Loucy (cell line): ENCODE measurements at regions not wholly inside any gene's neighbourhood (a gene's known extent, or its start where the extent isn't known, plus 50 kb on each side); places are given as distances from the start of the nearest gene placed in this dataset.
"Not testable (repeated sequence)": the region's sequence is repeated elsewhere in the genome, so short reads cannot be mapped to it uniquely, and the experiment has no call there.

ENCODE experiments used
- H2AFZ ChIP-seq: fragments of 200-600 bp; sonication (generic); 2 replicates; pipeline ENCODE4 v1.6.0; 2016; ENCODE audit warnings: antibody characterized with exemption, mild to moderate bottlenecking, low read length, moderate library complexity
- H3F3A ChIP-seq: fragments of 200-600 bp; 2 replicates; pipeline ENCODE4 v1.6.0; 2016; ENCODE audit warnings: antibody characterized with exemption, low read depth, mild to moderate bottlenecking
- H3K27me3 ChIP-seq: fragments of 200-600 bp; sonication (generic); 2 replicates; pipeline ENCODE4 v1.6.1; 2014; ENCODE audit warnings: low read length, mild to moderate bottlenecking; ENCODE audit not compliant: insufficient read depth, poor library complexity, severe bottlenecking
- H3K36me3 ChIP-seq: fragments of 200-600 bp; sonication (generic); 2 replicates; pipeline ENCODE4 v1.6.1; 2016; ENCODE audit warnings: low read length; ENCODE audit not compliant: insufficient read depth
- H3K4me1 ChIP-seq: fragments of 200-600 bp; sonication (generic); 2 replicates; pipeline ENCODE4 v1.5.1; 2014; ENCODE audit warnings: low read length, mild to moderate bottlenecking; ENCODE audit not compliant: insufficient read depth, poor library complexity, severe bottlenecking
- H3K4me2 ChIP-seq: fragments of 200-600 bp; sonication (generic); 2 replicates; pipeline ENCODE4 v1.6.0; 2014; ENCODE audit warnings: antibody characterized with exemption, low read length, low read depth, mild to moderate bottlenecking; ENCODE audit not compliant: poor library complexity, severe bottlenecking
- H3K4me3 ChIP-seq: fragments of 200-600 bp; sonication (generic); 2 replicates; pipeline ENCODE4 v1.5.1; 2014; ENCODE audit warnings: low read length, mild to moderate bottlenecking, mixed read lengths; ENCODE audit not compliant: poor library complexity, severe bottlenecking
- H3K79me2 ChIP-seq: fragments of 200-600 bp; sonication (generic); 2 replicates; pipeline ENCODE4 v1.6.1; 2014; ENCODE audit warnings: low read length; ENCODE audit not compliant: insufficient read depth
- H3K9ac ChIP-seq: fragments of 200-600 bp; sonication (generic); 2 replicates; pipeline ENCODE4 v1.6.0; 2014; ENCODE audit warnings: mild to moderate bottlenecking, low read depth, low read length, moderate library complexity; ENCODE audit not compliant: poor library complexity, severe bottlenecking
- H3K9me2 ChIP-seq: fragments of 200-600 bp; sonication (generic); replicated peaks from 2 replicates; pipeline ENCODE4 v1.6.1; 2016; ENCODE audit warnings: low read depth, low read length, mixed read lengths
- H3K9me3 ChIP-seq: fragments of 200-600 bp; sonication (generic); 2 replicates; pipeline ENCODE4 v1.6.1; 2014; ENCODE audit warnings: mild to moderate bottlenecking, antibody characterized with exemption, low read length, low read depth; ENCODE audit not compliant: insufficient read depth
- H4K20me1 ChIP-seq: fragments of 200-600 bp; sonication (generic); 2 replicates; pipeline ENCODE4 v1.6.0; 2014; ENCODE audit warnings: antibody characterized with exemption, low read length, mild to moderate bottlenecking; ENCODE audit not compliant: insufficient read depth, poor library complexity, severe bottlenecking
- EZH2phosphoT487 ChIP-seq: fragments of 200-600 bp; IDR thresholded peaks from 2 replicates; pipeline ENCODE4 v1.6.1; 2018; ENCODE audit warnings: antibody characterized with exemption, mild to moderate bottlenecking, moderate library complexity, borderline replicate concordance
- TF ChIP-seq, protein P1 (sequence below): fragments of 200-600 bp; sonication (generic); conservative IDR thresholded peaks from 2 replicates; pipeline ENCODE4 v1.5.1; 2014; ENCODE audit warnings: mild to moderate bottlenecking, antibody characterized with exemption, low read length

- Histone ChIP-seq H3K4me1 (no peaks in the 10 kb centered on the region), H3K36me3 (no peaks in the 10 kb centered on the region), H3F3A (no peaks in the 10 kb centered on the region), H3K9me3 (no peaks in the 10 kb centered on the region; the same call in 1 of the 2 replicates), H3K9ac (no peak overlapping the region), H4K20me1 (no peaks in the 10 kb centered on the region), H3K27me3 (no peaks in the 10 kb centered on the region), H3K4me2 (no peak overlapping the region), H2AFZ (no peak overlapping the region), H3K79me2 (no peaks in the 10 kb centered on the region), H3K4me3 (no peak overlapping the region), H3K9me2 (no peaks in the 10 kb centered on the region)
- no peak for TF ChIP-seq EZH2phosphoT487
- TF ChIP-seq, protein P1, sequence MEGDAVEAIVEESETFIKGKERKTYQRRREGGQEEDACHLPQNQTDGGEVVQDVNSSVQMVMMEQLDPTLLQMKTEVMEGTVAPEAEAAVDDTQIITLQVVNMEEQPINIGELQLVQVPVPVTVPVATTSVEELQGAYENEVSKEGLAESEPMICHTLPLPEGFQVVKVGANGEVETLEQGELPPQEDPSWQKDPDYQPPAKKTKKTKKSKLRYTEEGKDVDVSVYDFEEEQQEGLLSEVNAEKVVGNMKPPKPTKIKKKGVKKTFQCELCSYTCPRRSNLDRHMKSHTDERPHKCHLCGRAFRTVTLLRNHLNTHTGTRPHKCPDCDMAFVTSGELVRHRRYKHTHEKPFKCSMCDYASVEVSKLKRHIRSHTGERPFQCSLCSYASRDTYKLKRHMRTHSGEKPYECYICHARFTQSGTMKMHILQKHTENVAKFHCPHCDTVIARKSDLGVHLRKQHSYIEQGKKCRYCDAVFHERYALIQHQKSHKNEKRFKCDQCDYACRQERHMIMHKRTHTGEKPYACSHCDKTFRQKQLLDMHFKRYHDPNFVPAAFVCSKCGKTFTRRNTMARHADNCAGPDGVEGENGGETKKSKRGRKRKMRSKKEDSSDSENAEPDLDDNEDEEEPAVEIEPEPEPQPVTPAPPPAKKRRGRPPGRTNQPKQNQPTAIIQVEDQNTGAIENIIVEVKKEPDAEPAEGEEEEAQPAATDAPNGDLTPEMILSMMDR: no peak
Measured at GRCh38 chr2:237209885-237210284, 124.2 kb downstream of the COPS8 start.

GRCh38 chr2:237210297-237210696 is 124.6 kb downstream of the COPS8 start:
- H4K20me1 ChIP-seq: no peaks in the 10 kb centered on the region
- H3K9me2 ChIP-seq: no peaks in the 10 kb centered on the region
- H3K4me3 ChIP-seq: no peak overlapping the region
- no peak overlapping the region for H3K4me2 ChIP-seq
- H3K9me3 ChIP-seq: no peaks in the 10 kb centered on the region; the same call in 1 of the 2 replicates
- no peaks in the 10 kb centered on the region for H3K4me1 ChIP-seq
- no peaks in the 10 kb centered on the region for H3K79me2 ChIP-seq
- H3K9ac ChIP-seq: no peak overlapping the region
- H2AFZ ChIP-seq: no peak overlapping the region
- H3K27me3 ChIP-seq: no peaks in the 10 kb centered on the region
- no peaks in the 10 kb centered on the region for H3K36me3 ChIP-seq
- TF ChIP-seq, protein P1: no peak
- TF ChIP-seq EZH2phosphoT487: no peak
- no peaks in the 10 kb centered on the region for H3F3A ChIP-seq

DNA sequence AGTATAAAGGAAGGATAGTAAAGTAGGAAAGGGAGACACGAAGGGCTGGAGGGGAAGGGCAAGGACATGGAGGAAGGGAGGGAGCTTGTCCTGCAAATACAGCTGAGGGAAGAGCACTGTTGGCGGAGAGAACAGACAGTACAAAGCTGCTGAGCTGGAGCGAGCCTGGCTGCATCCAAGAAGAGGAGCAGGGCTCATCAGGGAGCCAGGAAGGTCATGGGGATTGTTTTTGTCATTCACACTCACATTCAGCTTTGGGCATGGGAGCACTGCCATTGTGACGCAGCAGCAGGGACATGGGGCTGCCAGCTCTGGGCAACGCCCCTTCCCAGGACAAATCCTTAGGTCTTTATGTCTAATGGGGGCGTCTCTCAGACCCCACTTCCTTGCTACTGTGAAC is 125.1 kb downstream of the COPS8 start:
- Histone ChIP-seq H2AFZ (no peak overlapping the region), H3K4me3 (no peak overlapping the region), H3K9me2 (no peaks in the 10 kb centered on the region), H4K20me1 (no peaks in the 10 kb centered on the region), H3K79me2 (no peaks in the 10 kb centered on the region), H3K4me2 (no peak overlapping the region), H3K36me3 (no peaks in the 10 kb centered on the region), H3F3A (no peaks in the 10 kb centered on the region), H3K9me3 (no peaks in the 10 kb centered on the region; the same call in 1 of the 2 replicates), H3K9ac (no peak overlapping the region), H3K27me3 (no peaks in the 10 kb centered on the region), H3K4me1 (no peaks in the 10 kb centered on the region)
- TF ChIP-seq EZH2phosphoT487: no peak
- TF ChIP-seq, protein P1: no peak

DNA sequence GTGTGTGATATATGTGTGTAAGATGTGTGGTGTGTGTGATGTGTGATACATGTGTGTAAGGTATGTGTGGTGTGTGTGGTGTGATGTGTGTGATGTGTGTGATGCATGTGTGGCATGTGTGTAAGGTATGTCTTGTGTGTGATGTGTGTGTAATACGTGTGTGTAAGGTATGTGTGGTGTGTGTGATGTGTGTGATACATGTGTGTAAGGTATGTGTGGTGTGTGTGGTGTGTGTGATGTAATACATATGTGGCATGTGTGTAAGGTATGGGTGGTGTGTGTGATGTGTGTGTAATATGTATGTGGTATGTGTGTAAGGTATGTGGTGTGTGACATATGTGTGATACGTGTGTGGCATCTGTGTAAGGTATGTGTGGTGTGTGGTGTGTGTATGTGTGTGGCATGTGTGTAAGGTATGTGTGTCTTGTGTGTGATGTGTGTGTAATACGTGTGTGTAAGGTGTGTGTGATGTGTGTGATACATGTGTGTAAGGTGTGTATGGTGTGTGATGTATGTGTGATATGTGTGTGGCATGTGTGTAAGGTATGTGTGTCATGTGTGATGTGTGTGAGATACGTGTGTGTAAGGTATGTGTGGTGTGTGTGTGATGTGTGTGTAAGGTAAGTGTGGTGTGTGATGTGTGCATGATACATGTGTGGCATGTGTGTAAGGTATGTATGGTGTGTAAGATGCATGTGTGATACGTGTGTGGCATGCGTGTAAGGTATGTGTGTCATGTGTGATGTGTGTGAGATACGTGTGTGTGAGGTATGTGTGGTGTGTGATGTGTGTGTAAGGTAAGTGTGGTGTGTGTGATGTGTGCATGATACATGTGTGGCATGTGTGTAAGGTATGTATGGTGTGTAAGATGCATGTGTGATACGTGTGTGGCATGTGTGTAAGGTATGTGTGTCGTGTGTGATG is 126.9 kb downstream of the COPS8 start:
- not testable (repeated sequence) for H2AFZ ChIP-seq, H3K9me3 ChIP-seq, H3K9me2 ChIP-seq, H4K20me1 ChIP-seq, H3K4me3 ChIP-seq, H3K27me3 ChIP-seq, H3F3A ChIP-seq, H3K79me2 ChIP-seq, H3K9ac ChIP-seq, H3K4me1 ChIP-seq, H3K4me2 ChIP-seq, H3K36me3 ChIP-seq
